H1 (cell line): ENCODE measurements at regions not wholly inside any gene's neighbourhood (a gene's known extent, or its start where the extent isn't known, plus 50 kb on each side); places are given as distances from the start of the nearest gene placed in this dataset.

Source experiments
- CTCF ChIA-PET: fragments of 300-600 bp; sonication (Branson Sonifier 250); formaldehyde crosslinking; loops from one replicate; lab custom pipeline; 2021; ENCODE audit not compliant: partially characterized antibody; lab: Charles Lee
- POLR2A ChIA-PET: fragments of 300-600 bp; sonication (Branson Sonifier 250); formaldehyde crosslinking; loops from one replicate; lab custom pipeline; 2021; ENCODE audit warnings: inconsistent platforms; ENCODE audit not compliant: partially characterized antibody; lab: Charles Lee
- DNase-seq, 2 experiments: peaks; one replicate each; pipeline versions ENCODE4 v3.0.0 to v3.0.0-alpha.2; 2010 to 2022; ENCODE audit warnings: low spot score in 2 of 2, low read depth in 1 of 2, mixed read lengths in 1 of 2
- FAIRE-seq: peaks from 2 replicates; lab custom pipeline; 2011; peaks lifted over from hg19 to GRCh38; lab: Jason Lieb, UNC
- H2AFZ ChIP-seq: 2 replicates; pipeline ENCODE4 v1.8.1; 2012; ENCODE audit warnings: low read length, inconsistent platforms
- H2AK5ac ChIP-seq: 2 replicates; pipeline ENCODE4 v1.6.1; 2013; ENCODE audit warnings: low read depth, low read length
- H2BK120ac ChIP-seq: replicated peaks from 2 replicates; pipeline ENCODE3; 2013; ENCODE audit warnings: low read depth, low read length, inconsistent platforms
- H2BK12ac ChIP-seq: 2 replicates; pipeline ENCODE4 v1.6.1; 2013; ENCODE audit warnings: low read depth, low read length
- H2BK15ac ChIP-seq: 2 replicates; pipeline ENCODE4 v1.6.1; 2013; ENCODE audit warnings: low read length
- H2BK20ac ChIP-seq: 2 replicates; pipeline ENCODE4 v1.6.1; 2013; ENCODE audit warnings: low read length
- H2BK5ac ChIP-seq: 2 replicates; pipeline ENCODE4 v1.6.1; 2013; ENCODE audit warnings: low read depth, low read length
- H3K14ac ChIP-seq: 2 replicates; pipeline ENCODE4 v1.6.1; 2013; ENCODE audit warnings: inconsistent platforms; ENCODE audit not compliant: insufficient read length
- H3K18ac ChIP-seq: 2 replicates; pipeline ENCODE4 v1.6.1; 2013; ENCODE audit warnings: low read length; ENCODE audit errors: extremely low read depth
- H3K23ac ChIP-seq: 2 replicates; pipeline ENCODE4 v1.6.1; 2013; ENCODE audit warnings: inconsistent platforms; ENCODE audit not compliant: insufficient read length
- H3K23me2 ChIP-seq: 2 replicates; pipeline ENCODE4 v1.6.1; 2013; ENCODE audit warnings: low read depth, low read length
- H3K27ac ChIP-seq: 2 replicates; pipeline ENCODE4 v1.6.1; 2011; ENCODE audit warnings: low read depth, low read length, inconsistent platforms
- H3K27me3 ChIP-seq, 4 experiments: replicated peaks in 1 of 4; 1 replicate in 1 of 4; 2 replicates in 3 of 4; pipeline versions ENCODE4 v1.6.1 to v1.8.1; 2011 to 2013; ENCODE audit warnings: low read length in 3 of 4, mild to moderate bottlenecking in 3 of 4, inconsistent platforms in 2 of 4, mixed read lengths in 2 of 4, moderate library complexity in 1 of 4; ENCODE audit not compliant: control insufficient read depth in 3 of 4, insufficient read depth in 3 of 4; ENCODE audit errors: extremely low read depth in 1 of 4
- H3K36me3 ChIP-seq, 4 experiments: 2 replicates each; pipeline versions ENCODE4 v1.6.1 to v1.8.1; 2011 to 2013; ENCODE audit warnings: mild to moderate bottlenecking in 4 of 4, low read length in 3 of 4, moderate library complexity in 2 of 4, control low read depth in 1 of 4, inconsistent platforms in 1 of 4; ENCODE audit not compliant: insufficient read depth in 4 of 4, control insufficient read depth in 2 of 4
- H3K4ac ChIP-seq: replicated peaks from 2 replicates; pipeline ENCODE3; 2013; ENCODE audit warnings: low read length, low read depth, mixed read lengths, inconsistent platforms; ENCODE audit not compliant: insufficient read length
- H3K4me1 ChIP-seq, 4 experiments: replicated peaks in 1 of 4; 1 replicate in 1 of 4; 2 replicates in 3 of 4; pipeline versions ENCODE4 v1.6.1 to v1.8.1; 2011 to 2013; ENCODE audit warnings: low read length in 3 of 4, inconsistent platforms in 2 of 4, mixed read lengths in 1 of 4; ENCODE audit not compliant: insufficient read depth in 4 of 4, control insufficient read depth in 3 of 4
- H3K4me2 ChIP-seq, 2 experiments: 2 replicates each; pipeline versions ENCODE4 v1.6.1 to v1.8.1; 2011 to 2013; ENCODE audit warnings: low read depth in 2 of 2, low read length in 2 of 2, control low read depth in 1 of 2, inconsistent platforms in 1 of 2, mild to moderate bottlenecking in 1 of 2; ENCODE audit not compliant: insufficient read depth in 1 of 2
- H3K4me3 ChIP-seq, 4 experiments: fragments of 200-600, 300-600 bp in 1 of 4; sonication (generic), shearing (Covaris generic), sonication (Bioruptor Twin) in 1 of 4; 2 replicates each; pipeline versions ENCODE4 v1.5.1 to v1.8.1; 2011 to 2016; ENCODE audit warnings: low read length in 4 of 4, low read depth in 3 of 4, control low read depth in 2 of 4, inconsistent platforms in 2 of 4, mild to moderate bottlenecking in 2 of 4, mixed read lengths in 1 of 4, moderate library complexity in 1 of 4; ENCODE audit not compliant: insufficient read depth in 2 of 4; ENCODE audit errors: extremely low read depth in 1 of 4
- H3K56ac ChIP-seq: replicated peaks from 2 replicates; pipeline ENCODE3; 2013; ENCODE audit warnings: low read depth, mild to moderate bottlenecking, mixed read lengths, low read length, inconsistent platforms; ENCODE audit not compliant: insufficient read length
- H3K79me1 ChIP-seq: 2 replicates; pipeline ENCODE4 v1.6.1; 2013; ENCODE audit warnings: low read depth, low read length, control low read depth
- H3K79me2 ChIP-seq, 2 experiments: 2 replicates each; pipeline versions ENCODE4 v1.6.1 to v1.8.1; 2012 to 2013; ENCODE audit warnings: low read length in 2 of 2, mild to moderate bottlenecking in 2 of 2, inconsistent platforms in 1 of 2; ENCODE audit not compliant: insufficient read depth in 2 of 2, control insufficient read depth in 1 of 2
- H3K9ac ChIP-seq, 4 experiments: replicated peaks in 1 of 4; 1 replicate in 1 of 4; 2 replicates in 3 of 4; pipeline versions ENCODE4 v1.6.1 to v1.8.1; 2011 to 2013; ENCODE audit warnings: low read depth in 3 of 4, low read length in 3 of 4, control low read depth in 2 of 4, mild to moderate bottlenecking in 2 of 4, moderate library complexity in 2 of 4, inconsistent platforms in 1 of 4; ENCODE audit errors: extremely low read depth in 1 of 4
- H3K9me3 ChIP-seq, 2 experiments: 2 replicates each; pipeline versions ENCODE4 v1.6.1 to v1.8.1; 2012 to 2013; ENCODE audit warnings: mild to moderate bottlenecking in 2 of 2, moderate library complexity in 2 of 2, control low read depth in 1 of 2, inconsistent platforms in 1 of 2, low read depth in 1 of 2, low read length in 1 of 2, mixed read lengths in 1 of 2; ENCODE audit not compliant: insufficient read depth in 2 of 2
- H4K20me1 ChIP-seq, 2 experiments: replicated peaks in 1 of 2; 2 replicates each; pipeline versions ENCODE3 to v1.8.1; 2011 to 2013; ENCODE audit warnings: inconsistent platforms in 2 of 2, low read length in 2 of 2, mild to moderate bottlenecking in 1 of 2; ENCODE audit not compliant: insufficient read depth in 2 of 2, control insufficient read depth in 1 of 2
- H4K5ac ChIP-seq: 2 replicates; pipeline ENCODE4 v1.6.1; 2013; ENCODE audit warnings: low read length, low read depth, mixed read lengths, inconsistent platforms; ENCODE audit not compliant: insufficient read length
- H4K8ac ChIP-seq: 2 replicates; pipeline ENCODE4 v1.8.0; 2013; ENCODE audit warnings: mild to moderate bottlenecking, moderate library complexity, low read length, inconsistent platforms; ENCODE audit not compliant: insufficient read depth; ENCODE audit errors: extremely low read depth
- H4K91ac ChIP-seq: replicated peaks from 2 replicates; pipeline ENCODE3; 2013; ENCODE audit warnings: low read length, mixed read lengths, inconsistent platforms; ENCODE audit not compliant: insufficient read length
- ASH2L ChIP-seq: fragments of 200-600, 300-600 bp; sonication (generic); IDR thresholded peaks from one replicate; pipeline ENCODE4 v1.7.1; 2017; ENCODE audit warnings: low read length
- BRCA1 ChIP-seq: IDR thresholded peaks from 2 replicates; pipeline ENCODE4 v1.6.1; 2012; ENCODE audit warnings: low read depth, low read length, improper control_type of control experiment
- CBX5 ChIP-seq: fragments of 300-800, 300-1000 bp; sonication (generic); IDR thresholded peaks from 2 replicates; pipeline ENCODE4 v1.7.1; 2016; ENCODE audit warnings: antibody characterized with exemption, low read length, low read depth
- CHD1 ChIP-seq: IDR thresholded peaks from 2 replicates; pipeline ENCODE4 v1.6.1; 2012; ENCODE audit warnings: low read depth, low read length, improper control_type of control experiment
- CTCF ChIP-seq, 3 experiments: IDR thresholded peaks; 1 replicate in 2 of 3; 2 replicates in 1 of 3; pipeline versions ENCODE4 v1.5.1 to v1.6.1; 2011; ENCODE audit warnings: low read length in 3 of 3, mild to moderate bottlenecking in 3 of 3, inconsistent platforms in 2 of 3, low read depth in 1 of 3, moderate library complexity in 1 of 3; ENCODE audit not compliant: insufficient read depth in 1 of 3; ENCODE audit errors: control extremely low read depth in 1 of 3
- GTF2F1 ChIP-seq: IDR thresholded peaks from 2 replicates; pipeline ENCODE4 v1.6.1; 2012; ENCODE audit warnings: low read depth, low read length, improper control_type of control experiment, borderline replicate concordance
- HDAC2 ChIP-seq, 2 experiments: fragments of 300-600 bp in 1 of 2; sonication (generic) in 1 of 2; IDR thresholded peaks; 2 replicates each; pipeline ENCODE4 v1.6.1; 2011 to 2012; ENCODE audit warnings: low read depth in 2 of 2, low read length in 2 of 2, mild to moderate bottlenecking in 2 of 2, moderate library complexity in 2 of 2, borderline replicate concordance in 1 of 2, inconsistent platforms in 1 of 2
- JUN ChIP-seq: IDR thresholded peaks from 2 replicates; pipeline ENCODE4 v1.6.1; 2011; ENCODE audit warnings: low read depth, mild to moderate bottlenecking, improper control_type of control experiment, low read length
- JUND ChIP-seq: IDR thresholded peaks from 2 replicates; pipeline ENCODE4 v1.6.1; 2011; ENCODE audit warnings: mild to moderate bottlenecking, improper control_type of control experiment, low read length
- NRF1 ChIP-seq: IDR thresholded peaks from 2 replicates; pipeline ENCODE4 v1.6.1; 2011; ENCODE audit warnings: mild to moderate bottlenecking, low read depth, low read length, improper control_type of control experiment
- TEAD4 ChIP-seq: IDR thresholded peaks from 2 replicates; pipeline ENCODE4 v1.6.1; 2012; ENCODE audit warnings: low read depth, low read length, inconsistent platforms, mixed read lengths
- USF2 ChIP-seq: IDR thresholded peaks from 2 replicates; pipeline ENCODE4 v1.6.1; 2011; ENCODE audit warnings: low read length, improper control_type of control experiment
- YY1 ChIP-seq: IDR thresholded peaks from 2 replicates; pipeline ENCODE4 v1.6.1; 2011; ENCODE audit warnings: low read depth, mild to moderate bottlenecking, low read length

DNA sequence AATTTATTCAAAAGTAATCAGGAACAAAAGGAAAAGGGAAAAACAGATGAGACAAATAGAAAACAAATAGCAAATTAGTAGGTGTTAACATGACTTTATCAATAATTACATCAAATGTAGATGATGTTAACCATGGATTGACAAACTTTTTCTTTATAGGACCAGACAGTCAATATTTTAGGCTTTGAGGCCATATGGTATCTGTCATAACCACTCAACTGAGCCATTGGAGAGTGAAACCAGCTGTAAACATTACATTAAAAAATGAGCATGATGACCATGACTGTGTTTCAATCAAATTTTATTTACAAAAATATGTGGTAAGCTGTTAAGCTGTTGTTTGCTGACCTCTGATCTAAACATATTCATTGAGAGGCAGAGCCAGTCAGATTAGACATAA, 118.5 kb upstream of the NWD2 start:
- H3K4me3 ChIP-seq = no peak overlapping the region
- no peaks in the 10 kb centered on the region for H3K23me2 ChIP-seq
- FAIRE-seq (no peak), DNase-seq (no peak)
- TF ChIP-seq GTF2F1 (no peak), YY1 (no peak), JUN (no peak), USF2 (no peak), BRCA1 (no peak), ASH2L (no peak), JUND (no peak), NRF1 (no peak), CHD1 (no peak), CTCF (IDR thresholded peaks at IDR 0.05; ENCODE audit: control extremely low read depth in 1 of 3, insufficient read depth in 1 of 3, low read depth in 1 of 3, low read length in 3 of 3) (no peak), TEAD4 (no peak), CBX5 (no peak), HDAC2 (IDR thresholded peaks at IDR 0.05; ENCODE audit: borderline replicate concordance in 1 of 2, low read depth in 2 of 2, low read length in 2 of 2) (no peak)
- no peak overlapping the region for H3K23ac ChIP-seq
- H2BK120ac ChIP-seq = no peak overlapping the region
- no peak overlapping the region for H3K14ac ChIP-seq
- H3K27me3 ChIP-seq = no peaks in the 10 kb centered on the region
- no peak overlapping the region for H3K4ac ChIP-seq
- no peaks in the 10 kb centered on the region for H4K20me1 ChIP-seq
- no peak overlapping the region for H2BK20ac ChIP-seq
- no peaks in the 10 kb centered on the region for H3K4me1 ChIP-seq
- H3K4me2 ChIP-seq = no peak overlapping the region
- H3K9ac ChIP-seq = no peak overlapping the region
- CTCF ChIA-PET = interaction anchor here (1.8 kb wide), 1 partner anchor 62 kb away, joined by 7 read pairs; no protein-coding TSS in a partner anchor
- H4K91ac ChIP-seq = no peak overlapping the region
- no peak overlapping the region for H2AK5ac ChIP-seq
- H3K18ac ChIP-seq = no peak overlapping the region
- H3K56ac ChIP-seq = no peak overlapping the region
- POLR2A ChIA-PET = no interaction called here
- H2BK12ac ChIP-seq = no peak overlapping the region
- no peak overlapping the region for H4K5ac ChIP-seq
- H3K9me3 ChIP-seq = no peaks in the 10 kb centered on the region
- H3K27ac ChIP-seq = no peak overlapping the region
- H3K36me3 ChIP-seq = no peaks in the 10 kb centered on the region
- no peaks in the 10 kb centered on the region for H3K79me1 ChIP-seq
- H2BK5ac ChIP-seq = no peak overlapping the region
- no peak overlapping the region for H2AFZ ChIP-seq
- H3K79me2 ChIP-seq = no peaks in the 10 kb centered on the region
- no peak overlapping the region for H2BK15ac ChIP-seq
- no peak overlapping the region for H4K8ac ChIP-seq
